ENCODE measurements at regions not wholly inside any gene's neighbourhood (a gene's known extent, or its start where the extent isn't known, plus 50 kb on each side); places are given as distances from the start of the nearest gene placed in this dataset.

DNA sequence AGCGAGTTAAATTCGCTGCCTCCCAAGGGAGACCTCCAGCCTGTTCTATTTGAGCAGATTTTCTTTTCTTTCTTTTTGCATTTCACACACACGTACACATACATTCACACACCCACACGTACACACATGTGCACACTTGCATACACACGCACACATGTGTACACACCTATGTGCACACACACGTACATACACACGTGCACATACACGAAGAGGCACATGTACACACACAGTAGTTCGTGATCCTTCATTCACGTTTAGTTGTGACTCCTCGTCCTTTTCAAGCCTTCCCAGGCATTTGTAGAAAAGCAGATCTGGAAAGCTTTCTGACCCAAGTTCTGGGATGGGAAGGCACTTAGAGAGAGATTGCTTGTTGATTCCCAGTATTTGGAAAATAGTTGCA lies 290.8 kb upstream of the COBL start:
- no peak for TF ChIP-seq POLR2A (IDR thresholded peaks at IDR 0.05)
- TF ChIP-seq, protein P1, sequence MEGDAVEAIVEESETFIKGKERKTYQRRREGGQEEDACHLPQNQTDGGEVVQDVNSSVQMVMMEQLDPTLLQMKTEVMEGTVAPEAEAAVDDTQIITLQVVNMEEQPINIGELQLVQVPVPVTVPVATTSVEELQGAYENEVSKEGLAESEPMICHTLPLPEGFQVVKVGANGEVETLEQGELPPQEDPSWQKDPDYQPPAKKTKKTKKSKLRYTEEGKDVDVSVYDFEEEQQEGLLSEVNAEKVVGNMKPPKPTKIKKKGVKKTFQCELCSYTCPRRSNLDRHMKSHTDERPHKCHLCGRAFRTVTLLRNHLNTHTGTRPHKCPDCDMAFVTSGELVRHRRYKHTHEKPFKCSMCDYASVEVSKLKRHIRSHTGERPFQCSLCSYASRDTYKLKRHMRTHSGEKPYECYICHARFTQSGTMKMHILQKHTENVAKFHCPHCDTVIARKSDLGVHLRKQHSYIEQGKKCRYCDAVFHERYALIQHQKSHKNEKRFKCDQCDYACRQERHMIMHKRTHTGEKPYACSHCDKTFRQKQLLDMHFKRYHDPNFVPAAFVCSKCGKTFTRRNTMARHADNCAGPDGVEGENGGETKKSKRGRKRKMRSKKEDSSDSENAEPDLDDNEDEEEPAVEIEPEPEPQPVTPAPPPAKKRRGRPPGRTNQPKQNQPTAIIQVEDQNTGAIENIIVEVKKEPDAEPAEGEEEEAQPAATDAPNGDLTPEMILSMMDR (IDR thresholded peaks at IDR 0.05): no peak

All from body of pancreas (tissue), 4 donors.